GM12892 (cell line): ENCODE measurements at regions not wholly inside any gene's neighbourhood (a gene's known extent, or its start where the extent isn't known, plus 50 kb on each side); places are given as distances from the start of the nearest gene placed in this dataset.

Experiments used
- POLR2A ChIP-seq: IDR thresholded peaks from 2 replicates; pipeline ENCODE4 v1.6.1; 2011; ENCODE audit warnings: low read depth, low read length, control low read depth
- POLR2AphosphoS5 ChIP-seq: IDR thresholded peaks from 2 replicates; pipeline ENCODE4 v1.6.1; 2011; ENCODE audit warnings: low read depth, low read length, control low read depth
- TAF1 ChIP-seq: IDR thresholded peaks from 2 replicates; pipeline ENCODE4 v1.6.1; 2011; ENCODE audit warnings: low read depth, mild to moderate bottlenecking, control low read depth, low read length, borderline replicate concordance

DNA sequence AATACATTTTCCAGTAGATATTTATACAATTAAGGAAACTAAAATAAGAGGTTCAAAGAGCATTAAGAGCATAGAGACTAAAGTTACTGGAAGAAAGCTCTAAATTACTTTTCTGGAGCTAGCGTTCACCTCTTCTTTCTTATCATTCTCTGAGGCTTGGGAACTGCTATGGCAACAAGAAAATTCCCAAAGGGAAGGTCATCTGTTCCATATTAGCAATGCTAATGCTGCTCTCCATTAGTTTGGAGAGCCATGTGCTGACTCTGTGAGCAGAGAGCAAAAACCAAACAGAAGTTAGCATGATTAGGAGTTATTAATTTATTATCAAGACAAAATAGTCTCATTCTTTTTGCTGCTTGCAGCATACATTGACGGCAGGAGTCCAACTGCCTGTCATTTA lies 143.1 kb upstream of the SLC16A7 start:
- no peak for TF ChIP-seq POLR2AphosphoS5
- no peak for TF ChIP-seq POLR2A
- TF ChIP-seq TAF1, result no peak
